MCF 10A (cell line): ENCODE measurements at regions not wholly inside any gene's neighbourhood (a gene's known extent, or its start where the extent isn't known, plus 50 kb on each side); places are given as distances from the start of the nearest gene placed in this dataset.

Experiments used
- BruUV-seq: library from RNA; stranded (reverse); fragments of 400-500 nt; replicated peaks from 2 replicates; lab custom pipeline; 2021; lab: Mats Ljungman, UMichigan
- CTCF ChIA-PET: fragments of 300-600 bp; sonication (Branson Sonifier 250); formaldehyde crosslinking; extraction: SDS; loops from one replicate; lab custom pipeline; 2021; ENCODE audit warnings: antibody characterized with exemption, inconsistent platforms; lab: Yijun Ruan, JAX
- POLR2A ChIA-PET: fragments of 300-600, 350-650 bp; sonication (Branson Sonifier 250); formaldehyde crosslinking; extraction: SDS; loops from one replicate; lab custom pipeline; 2020; ENCODE audit warnings: antibody characterized with exemption, inconsistent platforms; lab: Yijun Ruan, JAX
- DNase-seq: peaks from one replicate; pipeline ENCODE4 v3.0.0-alpha.2; 2018; ENCODE audit not compliant: unreplicated experiment
- H3K27ac Mint-ChIP-seq: one replicate; pipeline ENCODE4 v1.8.0; 2022; ENCODE audit warnings: mild to moderate bottlenecking, low read depth, mixed read lengths; ENCODE audit not compliant: unreplicated experiment
- H3K27me3 Mint-ChIP-seq: one replicate; pipeline ENCODE4 v1.8.0; 2022; ENCODE audit warnings: mixed read lengths; ENCODE audit not compliant: insufficient read depth, unreplicated experiment
- H3K36me3 Mint-ChIP-seq: one replicate; pipeline ENCODE4 v1.8.0; 2022; ENCODE audit warnings: mild to moderate bottlenecking, moderate library complexity, mixed read lengths; ENCODE audit not compliant: insufficient read depth, unreplicated experiment
- H3K4me1 Mint-ChIP-seq: one replicate; pipeline ENCODE4 v1.8.0; 2022; ENCODE audit warnings: mixed read lengths; ENCODE audit not compliant: insufficient read depth, unreplicated experiment
- H3K4me3 Mint-ChIP-seq: one replicate; pipeline ENCODE4 v1.8.0; 2022; ENCODE audit warnings: mild to moderate bottlenecking, moderate library complexity, mixed read lengths; ENCODE audit not compliant: unreplicated experiment
- H3K9me3 Mint-ChIP-seq: one replicate; pipeline ENCODE4 v1.8.0; 2022; ENCODE audit warnings: mixed read lengths; ENCODE audit not compliant: unreplicated experiment
- CTCF ChIP-seq: fragments of 200-600 bp; IDR thresholded peaks from one replicate; pipeline ENCODE4 v1.8.0; 2022; ENCODE audit warnings: antibody characterized with exemption, mild to moderate bottlenecking; ENCODE audit not compliant: unreplicated experiment
- intact Hi-C: fragments of 100-400 bp; cut with micrococcal nuclease; formaldehyde crosslinking; loops from 2 replicates; pipeline ENCODE4 v1.14.1; 2022

- no peaks in the 10 kb centered on the region for H3K9me3 Mint-ChIP-seq
- intact Hi-C loops = no loop called here
- no peaks in the 10 kb centered on the region for H3K27me3 Mint-ChIP-seq
- H3K4me1 Mint-ChIP-seq = peaks cover 8% of the 10 kb centered on the region
- no peak overlapping the region for H3K27ac Mint-ChIP-seq
- DNase-seq = no peak
- H3K4me3 Mint-ChIP-seq = no peak overlapping the region
- TF ChIP-seq CTCF = no peak
- BruUV-seq = no TSS peak
- H3K36me3 Mint-ChIP-seq = no peaks in the 10 kb centered on the region
- CTCF ChIA-PET = no interaction called here
- POLR2A ChIA-PET = no interaction called here
These were observed 331.0 kb upstream of the TLE4 start for GRCh38 chr9:79240774-79241173.

GRCh38 chr9:79242489-79242888 is 329.3 kb upstream of the TLE4 start:
- peaks cover 8% of the 10 kb centered on the region for H3K4me1 Mint-ChIP-seq
- H3K36me3 Mint-ChIP-seq = no peaks in the 10 kb centered on the region
- no TSS peak for BruUV-seq
- H3K27me3 Mint-ChIP-seq = no peaks in the 10 kb centered on the region
- no peak overlapping the region for H3K4me3 Mint-ChIP-seq
- CTCF ChIA-PET = interaction anchor here (0.6 to 1.4 kb wide), 7 partner anchors 9 to 338 kb away, joined by 3 to 7 read pairs (median 3); no protein-coding TSS in a partner anchor
- no peak for TF ChIP-seq CTCF
- POLR2A ChIA-PET = interaction anchor here (0.7 to 1.1 kb wide), 2 partner anchors 10 to 77 kb away, joined by 3 read pairs; no protein-coding TSS in a partner anchor
- no peak for DNase-seq
- no peaks in the 10 kb centered on the region for H3K9me3 Mint-ChIP-seq
- intact Hi-C loops = no loop called here
- no peak overlapping the region for H3K27ac Mint-ChIP-seq

GRCh38 chr9:79246170-79246569 is 325.6 kb upstream of the TLE4 start:
- CTCF ChIA-PET = no interaction called here
- peaks cover 8% of the 10 kb centered on the region for H3K4me1 Mint-ChIP-seq
- DNase-seq = no peak
- H3K27ac Mint-ChIP-seq = no peak overlapping the region
- no peaks in the 10 kb centered on the region for H3K36me3 Mint-ChIP-seq
- intact Hi-C loops = no loop called here
- POLR2A ChIA-PET = interaction anchor here (0.6 kb wide), 1 partner anchor 43 kb away, joined by 3 read pairs; no protein-coding TSS in a partner anchor
- no peak for TF ChIP-seq CTCF
- H3K4me3 Mint-ChIP-seq = no peak overlapping the region
- BruUV-seq = no TSS peak
- H3K9me3 Mint-ChIP-seq = no peaks in the 10 kb centered on the region
- H3K27me3 Mint-ChIP-seq = no peaks in the 10 kb centered on the region

GRCh38 chr9:79247021-79247420 is 324.7 kb upstream of the TLE4 start:
- no peak for TF ChIP-seq CTCF
- no peak overlapping the region for H3K27ac Mint-ChIP-seq
- no TSS peak for BruUV-seq

More at GRCh38 chr9:79247021-79247420, 324.7 kb upstream of the TLE4 start:
- Mint-ChIP-seq H3K4me3 (no peak overlapping the region), H3K27me3 (no peaks in the 10 kb centered on the region), H3K9me3 (no peaks in the 10 kb centered on the region), H3K36me3 (no peaks in the 10 kb centered on the region), H3K4me1 (peaks cover 8% of the 10 kb centered on the region)
- intact Hi-C loops = no loop called here
- no peak for DNase-seq
- POLR2A ChIA-PET = interaction anchor here (0.6 kb wide), 2 partner anchors 42 to 56 kb away, joined by 3 read pairs; no protein-coding TSS in a partner anchor
- CTCF ChIA-PET = interaction anchor here (1.0 kb wide), 1 partner anchor 117 kb away, joined by 4 read pairs; no protein-coding TSS in a partner anchor
